Loucy (cell line): ENCODE measurements at regions not wholly inside any gene's neighbourhood (a gene's known extent, or its start where the extent isn't known, plus 50 kb on each side); places are given as distances from the start of the nearest gene placed in this dataset.

Experiments
- H2AFZ ChIP-seq: fragments of 200-600 bp; sonication (generic); 2 replicates; pipeline ENCODE4 v1.6.0; 2016; ENCODE audit warnings: antibody characterized with exemption, mild to moderate bottlenecking, low read length, moderate library complexity
- H3F3A ChIP-seq: fragments of 200-600 bp; 2 replicates; pipeline ENCODE4 v1.6.0; 2016; ENCODE audit warnings: antibody characterized with exemption, low read depth, mild to moderate bottlenecking
- H3K27me3 ChIP-seq: fragments of 200-600 bp; sonication (generic); 2 replicates; pipeline ENCODE4 v1.6.1; 2014; ENCODE audit warnings: low read length, mild to moderate bottlenecking; ENCODE audit not compliant: insufficient read depth, poor library complexity, severe bottlenecking
- H3K36me3 ChIP-seq: fragments of 200-600 bp; sonication (generic); 2 replicates; pipeline ENCODE4 v1.6.1; 2016; ENCODE audit warnings: low read length; ENCODE audit not compliant: insufficient read depth
- H3K4me1 ChIP-seq: fragments of 200-600 bp; sonication (generic); 2 replicates; pipeline ENCODE4 v1.5.1; 2014; ENCODE audit warnings: low read length, mild to moderate bottlenecking; ENCODE audit not compliant: insufficient read depth, poor library complexity, severe bottlenecking
- H3K4me2 ChIP-seq: fragments of 200-600 bp; sonication (generic); 2 replicates; pipeline ENCODE4 v1.6.0; 2014; ENCODE audit warnings: antibody characterized with exemption, low read length, low read depth, mild to moderate bottlenecking; ENCODE audit not compliant: poor library complexity, severe bottlenecking
- H3K4me3 ChIP-seq: fragments of 200-600 bp; sonication (generic); 2 replicates; pipeline ENCODE4 v1.5.1; 2014; ENCODE audit warnings: low read length, mild to moderate bottlenecking, mixed read lengths; ENCODE audit not compliant: poor library complexity, severe bottlenecking
- H3K79me2 ChIP-seq: fragments of 200-600 bp; sonication (generic); 2 replicates; pipeline ENCODE4 v1.6.1; 2014; ENCODE audit warnings: low read length; ENCODE audit not compliant: insufficient read depth
- H3K9ac ChIP-seq: fragments of 200-600 bp; sonication (generic); 2 replicates; pipeline ENCODE4 v1.6.0; 2014; ENCODE audit warnings: mild to moderate bottlenecking, low read depth, low read length, moderate library complexity; ENCODE audit not compliant: poor library complexity, severe bottlenecking
- H3K9me2 ChIP-seq: fragments of 200-600 bp; sonication (generic); replicated peaks from 2 replicates; pipeline ENCODE4 v1.6.1; 2016; ENCODE audit warnings: low read depth, low read length, mixed read lengths
- H3K9me3 ChIP-seq: fragments of 200-600 bp; sonication (generic); 2 replicates; pipeline ENCODE4 v1.6.1; 2014; ENCODE audit warnings: mild to moderate bottlenecking, antibody characterized with exemption, low read length, low read depth; ENCODE audit not compliant: insufficient read depth
- H4K20me1 ChIP-seq: fragments of 200-600 bp; sonication (generic); 2 replicates; pipeline ENCODE4 v1.6.0; 2014; ENCODE audit warnings: antibody characterized with exemption, low read length, mild to moderate bottlenecking; ENCODE audit not compliant: insufficient read depth, poor library complexity, severe bottlenecking
- EZH2phosphoT487 ChIP-seq: fragments of 200-600 bp; IDR thresholded peaks from 2 replicates; pipeline ENCODE4 v1.6.1; 2018; ENCODE audit warnings: antibody characterized with exemption, mild to moderate bottlenecking, moderate library complexity, borderline replicate concordance
- TF ChIP-seq, protein P1 (sequence below): fragments of 200-600 bp; sonication (generic); conservative IDR thresholded peaks from 2 replicates; pipeline ENCODE4 v1.5.1; 2014; ENCODE audit warnings: mild to moderate bottlenecking, antibody characterized with exemption, low read length

DNA sequence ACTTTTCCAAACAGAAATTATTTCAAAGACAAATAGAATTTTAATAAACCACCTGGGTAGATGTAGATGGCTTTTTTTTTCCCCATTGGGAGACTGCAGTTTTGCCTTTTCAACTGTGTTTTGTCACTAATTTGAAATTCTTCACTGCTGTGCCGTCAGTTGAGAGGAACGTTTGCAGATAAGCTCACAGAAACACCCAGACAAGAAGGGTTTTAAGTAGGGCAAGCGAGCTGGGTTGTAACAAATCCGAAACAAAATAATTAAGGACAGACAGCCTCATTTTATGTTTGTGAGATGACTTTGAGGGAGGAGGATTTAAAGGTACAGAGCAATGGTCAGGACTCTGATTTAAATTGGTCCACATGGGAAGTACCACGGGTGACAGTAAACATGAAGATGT is 155.1 kb upstream of the NTRK2 start:
- Histone ChIP-seq H3F3A (no peaks in the 10 kb centered on the region), H3K79me2 (no peaks in the 10 kb centered on the region), H3K4me1 (no peaks in the 10 kb centered on the region), H3K27me3 (no peaks in the 10 kb centered on the region), H3K4me3 (no peak overlapping the region), H3K9me3 (no peaks in the 10 kb centered on the region), H3K9ac (no peak overlapping the region), H2AFZ (no peak overlapping the region), H3K9me2 (no peaks in the 10 kb centered on the region), H3K4me2 (no peak overlapping the region), H3K36me3 (no peaks in the 10 kb centered on the region), H4K20me1 (no peaks in the 10 kb centered on the region)
- TF ChIP-seq, protein P1, sequence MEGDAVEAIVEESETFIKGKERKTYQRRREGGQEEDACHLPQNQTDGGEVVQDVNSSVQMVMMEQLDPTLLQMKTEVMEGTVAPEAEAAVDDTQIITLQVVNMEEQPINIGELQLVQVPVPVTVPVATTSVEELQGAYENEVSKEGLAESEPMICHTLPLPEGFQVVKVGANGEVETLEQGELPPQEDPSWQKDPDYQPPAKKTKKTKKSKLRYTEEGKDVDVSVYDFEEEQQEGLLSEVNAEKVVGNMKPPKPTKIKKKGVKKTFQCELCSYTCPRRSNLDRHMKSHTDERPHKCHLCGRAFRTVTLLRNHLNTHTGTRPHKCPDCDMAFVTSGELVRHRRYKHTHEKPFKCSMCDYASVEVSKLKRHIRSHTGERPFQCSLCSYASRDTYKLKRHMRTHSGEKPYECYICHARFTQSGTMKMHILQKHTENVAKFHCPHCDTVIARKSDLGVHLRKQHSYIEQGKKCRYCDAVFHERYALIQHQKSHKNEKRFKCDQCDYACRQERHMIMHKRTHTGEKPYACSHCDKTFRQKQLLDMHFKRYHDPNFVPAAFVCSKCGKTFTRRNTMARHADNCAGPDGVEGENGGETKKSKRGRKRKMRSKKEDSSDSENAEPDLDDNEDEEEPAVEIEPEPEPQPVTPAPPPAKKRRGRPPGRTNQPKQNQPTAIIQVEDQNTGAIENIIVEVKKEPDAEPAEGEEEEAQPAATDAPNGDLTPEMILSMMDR: no peak
- TF ChIP-seq EZH2phosphoT487: no peak

DNA sequence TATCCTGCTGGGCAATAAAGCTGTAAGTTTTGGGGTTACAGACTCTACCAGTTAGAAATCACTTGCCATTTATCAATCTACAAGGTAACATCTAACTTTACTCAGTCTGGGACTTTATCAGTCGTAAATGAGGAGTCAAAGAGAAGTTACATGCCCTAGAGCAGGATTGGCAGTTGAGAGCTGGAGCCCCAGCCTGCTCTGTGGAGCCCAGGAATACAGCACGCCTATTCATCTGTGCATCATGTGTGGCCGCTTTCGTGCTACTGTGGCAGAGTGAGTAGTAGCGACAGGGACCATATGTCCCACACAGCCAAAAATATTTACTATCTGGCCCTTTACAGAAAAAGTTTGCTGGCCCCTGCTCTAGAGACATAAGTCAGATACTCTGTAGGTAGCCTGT is 152.5 kb upstream of the NTRK2 start:
- Histone ChIP-seq H3K4me1 (no peaks in the 10 kb centered on the region), H3K9ac (no peak overlapping the region), H3K27me3 (no peaks in the 10 kb centered on the region), H3K4me2 (no peak overlapping the region), H3F3A (no peaks in the 10 kb centered on the region), H3K36me3 (no peaks in the 10 kb centered on the region), H3K9me2 (no peaks in the 10 kb centered on the region), H3K79me2 (no peaks in the 10 kb centered on the region), H3K4me3 (no peak overlapping the region), H4K20me1 (no peaks in the 10 kb centered on the region), H3K9me3 (no peaks in the 10 kb centered on the region), H2AFZ (no peak overlapping the region)
- no peak for TF ChIP-seq EZH2phosphoT487
- TF ChIP-seq, protein P1: no peak

DNA sequence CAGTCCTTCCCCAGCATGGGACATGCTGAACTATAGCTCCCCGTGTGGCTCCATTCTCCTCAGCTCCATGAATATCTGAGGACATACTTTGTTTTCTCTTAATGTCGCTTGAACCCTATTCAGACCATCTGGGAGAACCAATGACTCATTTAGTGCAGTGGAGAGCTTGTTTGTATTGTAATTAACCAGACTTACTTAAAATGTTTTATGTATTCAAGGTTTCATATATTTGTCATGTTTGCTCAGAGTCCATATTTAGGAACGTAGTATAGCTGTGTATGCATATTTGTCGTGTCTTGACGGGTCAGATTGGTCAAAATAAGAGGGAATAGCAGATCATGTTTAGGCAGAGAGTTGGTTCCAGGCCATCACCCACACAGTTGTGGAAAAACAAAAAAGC is 150.1 kb upstream of the NTRK2 start:
- no peaks in the 10 kb centered on the region for H3K4me1 ChIP-seq
- TF ChIP-seq, protein P1: no peak
- no peak for TF ChIP-seq EZH2phosphoT487
- H3K27me3 ChIP-seq: no peaks in the 10 kb centered on the region
- H3K9me2 ChIP-seq: no peaks in the 10 kb centered on the region
- H3K4me2 ChIP-seq: no peak overlapping the region
- H3K36me3 ChIP-seq: no peaks in the 10 kb centered on the region
- no peak overlapping the region for H3K4me3 ChIP-seq
- H3K9me3 ChIP-seq: no peaks in the 10 kb centered on the region
- no peak overlapping the region for H3K9ac ChIP-seq
- no peak overlapping the region for H2AFZ ChIP-seq
- H4K20me1 ChIP-seq: no peaks in the 10 kb centered on the region
- H3F3A ChIP-seq: no peaks in the 10 kb centered on the region
- no peaks in the 10 kb centered on the region for H3K79me2 ChIP-seq
